DOHH2 (cell line): ENCODE measurements at regions not wholly inside any gene's neighbourhood (a gene's known extent, or its start where the extent isn't known, plus 50 kb on each side); places are given as distances from the start of the nearest gene placed in this dataset.

Experiments used
- H3F3A ChIP-seq: fragments of 200-600 bp; sonication (generic), shearing (Covaris generic); 2 replicates; pipeline ENCODE4 v1.6.0; 2016; ENCODE audit warnings: antibody characterized with exemption, mild to moderate bottlenecking; ENCODE audit not compliant: control insufficient read depth, insufficient read depth
- H3K27ac ChIP-seq: fragments of 200-600 bp; sonication (generic); 2 replicates; pipeline ENCODE4 v1.5.1; 2014; ENCODE audit warnings: low read depth, mild to moderate bottlenecking, low read length, moderate library complexity
- H3K27me3 ChIP-seq: fragments of 200-600 bp; sonication (generic); 2 replicates; pipeline ENCODE4 v1.6.1; 2014; ENCODE audit warnings: mild to moderate bottlenecking, low read length, mixed read lengths; ENCODE audit not compliant: control insufficient read depth
- H3K36me3 ChIP-seq: fragments of 200-600 bp; sonication (generic); 2 replicates; pipeline ENCODE4 v1.6.1; 2014; ENCODE audit warnings: mild to moderate bottlenecking, low read length, moderate library complexity, mixed read lengths; ENCODE audit not compliant: control insufficient read depth
- H3K4me1 ChIP-seq: fragments of 200-600 bp; sonication (generic); 2 replicates; pipeline ENCODE4 v1.6.1; 2014; ENCODE audit warnings: mild to moderate bottlenecking, low read length, mixed read lengths; ENCODE audit not compliant: control insufficient read depth
- H3K4me2 ChIP-seq: fragments of 200-600 bp; sonication (generic); 2 replicates; pipeline ENCODE4 v1.6.0; 2014; ENCODE audit warnings: mild to moderate bottlenecking, low read length, moderate library complexity
- H3K4me3 ChIP-seq: fragments of 200-600 bp; sonication (generic); 2 replicates; pipeline ENCODE4 v1.5.1; 2014; ENCODE audit warnings: mild to moderate bottlenecking, low read length, mixed read lengths
- H3K79me2 ChIP-seq: fragments of 200-600 bp; sonication (generic); 2 replicates; pipeline ENCODE4 v1.6.1; 2014; ENCODE audit warnings: mild to moderate bottlenecking, low read length, mixed read lengths; ENCODE audit not compliant: control insufficient read depth
- H3K9me2 ChIP-seq: fragments of 200-600 bp; sonication (generic); replicated peaks from 2 replicates; pipeline ENCODE4 v1.6.1; 2014; ENCODE audit warnings: mild to moderate bottlenecking, low read length, mixed read lengths; ENCODE audit not compliant: control insufficient read depth
- H3K9me3 ChIP-seq: fragments of 200-600 bp; sonication (generic); 2 replicates; pipeline ENCODE4 v1.6.1; 2014; ENCODE audit warnings: antibody characterized with exemption, low read length, mixed read lengths; ENCODE audit not compliant: control insufficient read depth, insufficient read depth
- H4K20me1 ChIP-seq: fragments of 200-600 bp; sonication (generic); 2 replicates; pipeline ENCODE4 v1.6.0; 2014; ENCODE audit warnings: low read depth, mild to moderate bottlenecking, antibody characterized with exemption, low read length, moderate library complexity; ENCODE audit not compliant: control insufficient read depth, insufficient read depth
- CTCF ChIP-seq: fragments of 200-600 bp; sonication (generic); IDR thresholded peaks from one replicate; pipeline ENCODE4 v1.5.1; 2014; ENCODE audit warnings: antibody characterized with exemption, mild to moderate bottlenecking, low read depth, low read length; ENCODE audit not compliant: poor library complexity, severe bottlenecking
- EZH2phosphoT487 ChIP-seq: fragments of 200-600 bp; sonication (generic); IDR thresholded peaks from 2 replicates; pipeline ENCODE4 v1.6.1; 2017; ENCODE audit warnings: borderline replicate concordance, mild to moderate bottlenecking, antibody characterized with exemption, low read length, moderate library complexity, mixed read lengths

GRCh38 chr7:26008428-26008827, 143.6 kb upstream of the NFE2L3 start:
- no peak overlapping the region for H3K4me2 ChIP-seq
- no peaks in the 10 kb centered on the region for H3K36me3 ChIP-seq
- no peak for TF ChIP-seq CTCF
- no peak for TF ChIP-seq EZH2phosphoT487
- peaks cover 8% of the 10 kb centered on the region; the same call in 1 of the 2 replicates for H4K20me1 ChIP-seq
- peaks cover 71% of the 10 kb centered on the region for H3K27me3 ChIP-seq
- no peaks in the 10 kb centered on the region for H3K79me2 ChIP-seq
- H3F3A ChIP-seq = peaks cover 2% of the 10 kb centered on the region; the same call in 1 of the 2 replicates
- H3K9me3 ChIP-seq = no peaks in the 10 kb centered on the region
- H3K9me2 ChIP-seq = no peaks in the 10 kb centered on the region
- H3K4me3 ChIP-seq = no peak overlapping the region
- H3K4me1 ChIP-seq = peaks cover 35% of the 10 kb centered on the region
- H3K27ac ChIP-seq = no peak overlapping the region

- peak overlapping the region; percentile 70 for H3K4me2 ChIP-seq
- peaks cover 2% of the 10 kb centered on the region; the same call in 1 of the 2 replicates for H3F3A ChIP-seq
- peaks cover 86% of the 10 kb centered on the region for H3K27me3 ChIP-seq
- H3K4me3 ChIP-seq = peak overlapping the region; percentile 59
- no peak for TF ChIP-seq CTCF
- TF ChIP-seq EZH2phosphoT487 = peak; percentile 44; the same call in 1 of the 2 replicates
- H3K27ac ChIP-seq = peak overlapping the region; percentile 18; the same call in 1 of the 2 replicates
- H3K36me3 ChIP-seq = no peaks in the 10 kb centered on the region
- peaks cover 43% of the 10 kb centered on the region for H3K4me1 ChIP-seq
- no peaks in the 10 kb centered on the region for H3K79me2 ChIP-seq
- H4K20me1 ChIP-seq = peaks cover 8% of the 10 kb centered on the region; the same call in 1 of the 2 replicates
- no peaks in the 10 kb centered on the region for H3K9me2 ChIP-seq
- peaks cover 8% of the 10 kb centered on the region for H3K9me3 ChIP-seq
Measured at GRCh38 chr7:26011039-26011696, 140.8 kb upstream of the NFE2L3 start.

GRCh38 chr7:26013551-26014083, 138.4 kb upstream of the NFE2L3 start:
- TF ChIP-seq EZH2phosphoT487 (no peak), CTCF (no peak)
- peaks cover 18% of the 10 kb centered on the region for H3K9me3 ChIP-seq
- H3K36me3 ChIP-seq = no peaks in the 10 kb centered on the region
- H4K20me1 ChIP-seq = peaks cover 8% of the 10 kb centered on the region; the same call in 1 of the 2 replicates
- peaks cover 83% of the 10 kb centered on the region for H3K27me3 ChIP-seq
- H3F3A ChIP-seq = peaks cover 2% of the 10 kb centered on the region; the same call in 1 of the 2 replicates
- no peaks in the 10 kb centered on the region for H3K9me2 ChIP-seq
- peak overlapping the region; percentile 37 for H3K4me2 ChIP-seq
- peak overlapping the region; percentile 28 for H3K4me3 ChIP-seq
- no peaks in the 10 kb centered on the region for H3K79me2 ChIP-seq
- H3K27ac ChIP-seq = no peak overlapping the region
- peaks cover 43% of the 10 kb centered on the region for H3K4me1 ChIP-seq
